Cerebellar cortex (tissue), 1 donor: ENCODE measurements at regions not wholly inside any gene's neighbourhood (a gene's known extent, or its start where the extent isn't known, plus 50 kb on each side); places are given as distances from the start of the nearest gene placed in this dataset.
"Not testable (repeated sequence)": the region's sequence is repeated elsewhere in the genome, so short reads cannot be mapped to it uniquely, and the experiment has no call there.

Experiments
- DNase-seq: peaks from one replicate; pipeline ENCODE4 v3.0.0-alpha.2; 2015; ENCODE audit warnings: low spot score

GRCh38 chr14:71432334-71433110, 499.7 kb upstream of the RGS6 start:
- DNase-seq, result no peak

- DNase-seq, result no peak
Observed at GRCh38 chr14:71433303-71433702, 498.9 kb upstream of the RGS6 start.

GRCh38 chr14:71435641-71436040, 496.6 kb upstream of the RGS6 start:
- DNase-seq, result not testable (repeated sequence)

- no peak for DNase-seq
Observed at GRCh38 chr14:71437870-71438269, 494.4 kb upstream of the RGS6 start.

- peak; percentile 31 for DNase-seq
Observed at GRCh38 chr14:71438684-71439083, 493.5 kb upstream of the RGS6 start.

GRCh38 chr14:71441126-71441525, 491.1 kb upstream of the RGS6 start:
- DNase-seq, result no peak

GRCh38 chr14:71444030-71444822, 488.0 kb upstream of the RGS6 start:
- DNase-seq, result no peak

GRCh38 chr14:71448431-71449315, 483.6 kb upstream of the RGS6 start:
- no peak for DNase-seq

- DNase-seq, result no peak
Observed at GRCh38 chr14:71449316-71450055, 482.7 kb upstream of the RGS6 start.

- DNase-seq, result no peak
Observed at GRCh38 chr14:71451501-71451900, 480.7 kb upstream of the RGS6 start.

GRCh38 chr14:71452539-71452938, 479.7 kb upstream of the RGS6 start:
- DNase-seq, result no peak

- no peak for DNase-seq
Observed at GRCh38 chr14:71452987-71453386, 479.2 kb upstream of the RGS6 start.

GRCh38 chr14:71454010-71454409, 478.2 kb upstream of the RGS6 start:
- DNase-seq, result no peak

GRCh38 chr14:71454513-71455332, 477.5 kb upstream of the RGS6 start:
- no peak for DNase-seq

GRCh38 chr14:71460091-71460490, 472.1 kb upstream of the RGS6 start:
- no peak for DNase-seq

- DNase-seq, result not testable (repeated sequence)
Observed at GRCh38 chr14:71461617-71462016, 470.6 kb upstream of the RGS6 start.

- no peak for DNase-seq
Observed at GRCh38 chr14:71463807-71464206, 468.4 kb upstream of the RGS6 start.

- no peak for DNase-seq
Observed at GRCh38 chr14:71464840-71465239, 467.4 kb upstream of the RGS6 start.

- no peak for DNase-seq
Observed at GRCh38 chr14:71465316-71465715, 466.9 kb upstream of the RGS6 start.

GRCh38 chr14:71466251-71466650, 466.0 kb upstream of the RGS6 start:
- DNase-seq, result peak; percentile 59

- DNase-seq, result peak; percentile 78
Observed at GRCh38 chr14:71466946-71467345, 465.3 kb upstream of the RGS6 start.
